ENCODE measurements at regions not wholly inside any gene's neighbourhood (a gene's known extent, or its start where the extent isn't known, plus 50 kb on each side); places are given as distances from the start of the nearest gene placed in this dataset.

DNA sequence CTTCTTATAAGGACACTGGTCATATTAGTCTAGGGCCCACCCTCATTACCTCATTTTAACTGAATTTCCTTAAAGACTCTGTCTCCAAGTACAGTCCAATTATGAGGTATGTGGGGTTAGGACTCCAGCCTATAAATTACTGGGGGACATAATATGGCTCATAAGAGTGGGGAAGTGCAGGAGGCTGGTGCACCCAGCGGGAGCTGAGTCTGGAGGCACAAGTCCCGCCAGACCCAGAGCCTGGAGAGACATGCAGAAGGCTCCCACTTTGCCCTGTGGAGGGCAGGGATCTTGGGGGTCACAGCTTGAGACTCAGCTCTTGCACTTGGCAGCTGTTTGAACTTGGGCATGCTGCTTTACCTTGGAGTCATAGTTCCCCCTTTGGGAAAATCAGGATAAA lies 250.4 kb downstream of the RHOU start:
- FAIRE-seq: no peak
- DNase-seq (ENCODE audit: insufficient read length, low spot score): no peak

DNA sequence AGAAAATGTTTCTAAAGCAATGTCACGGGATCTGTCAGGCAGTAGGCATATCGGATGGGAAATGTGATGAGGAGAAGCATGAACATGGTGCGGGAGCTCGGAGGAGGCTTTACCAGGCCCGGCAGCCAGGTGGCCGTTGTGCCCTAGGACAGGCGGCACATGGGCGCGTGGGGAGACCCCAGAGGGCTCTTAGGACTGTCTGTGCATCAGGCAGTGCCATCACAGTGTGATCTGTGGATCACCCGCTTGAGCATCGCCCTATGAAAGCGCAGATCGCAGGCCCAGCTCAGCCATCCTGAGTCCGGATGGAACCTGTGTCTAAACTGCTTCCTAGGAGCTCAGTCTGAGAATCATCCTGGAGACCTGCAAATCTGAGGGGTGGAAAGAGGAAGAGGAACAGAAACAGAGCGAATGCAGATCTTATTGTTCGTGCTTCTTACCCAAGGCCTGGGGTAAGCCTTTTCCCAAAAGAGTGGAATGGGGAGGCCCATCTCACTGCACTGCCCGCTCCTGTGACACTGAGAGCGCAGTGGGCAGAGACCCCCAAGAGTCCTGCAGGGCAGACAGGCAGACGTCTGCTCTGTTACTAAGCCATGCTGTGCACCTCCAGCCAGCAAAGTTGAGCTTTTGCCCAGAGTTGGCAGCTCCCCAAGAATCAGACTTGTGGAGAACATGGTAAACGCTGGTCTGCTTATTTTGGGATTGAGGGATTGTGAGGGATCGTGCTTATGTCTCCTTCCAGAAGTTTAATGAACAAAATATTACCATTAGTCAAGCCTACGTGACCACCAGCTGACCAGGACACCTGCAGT lies 251.0 kb downstream of the RHOU start:
- DNase-seq (ENCODE audit: insufficient read length, low spot score) (no peak), FAIRE-seq (no peak)

DNA sequence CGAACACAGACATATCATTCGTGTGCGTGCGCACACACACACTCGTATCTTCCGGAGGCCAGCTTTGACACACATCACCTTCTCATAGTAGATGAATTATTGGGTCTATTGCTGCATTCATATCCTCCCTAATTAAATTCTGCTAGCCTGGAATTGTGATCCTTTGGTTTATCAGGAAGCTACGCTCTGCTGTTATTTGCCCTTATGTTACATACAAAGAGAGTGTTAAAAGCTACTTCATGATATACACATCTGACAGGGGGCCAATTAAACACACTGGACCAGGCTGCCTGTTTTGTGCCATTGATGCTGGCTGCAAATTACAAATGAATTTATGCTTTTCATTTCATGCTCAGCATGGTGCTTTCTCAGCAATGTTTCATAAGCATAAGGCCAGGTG lies 252.0 kb downstream of the RHOU start:
- FAIRE-seq (no peak), DNase-seq (ENCODE audit: insufficient read length, low spot score) (no peak)

DNA sequence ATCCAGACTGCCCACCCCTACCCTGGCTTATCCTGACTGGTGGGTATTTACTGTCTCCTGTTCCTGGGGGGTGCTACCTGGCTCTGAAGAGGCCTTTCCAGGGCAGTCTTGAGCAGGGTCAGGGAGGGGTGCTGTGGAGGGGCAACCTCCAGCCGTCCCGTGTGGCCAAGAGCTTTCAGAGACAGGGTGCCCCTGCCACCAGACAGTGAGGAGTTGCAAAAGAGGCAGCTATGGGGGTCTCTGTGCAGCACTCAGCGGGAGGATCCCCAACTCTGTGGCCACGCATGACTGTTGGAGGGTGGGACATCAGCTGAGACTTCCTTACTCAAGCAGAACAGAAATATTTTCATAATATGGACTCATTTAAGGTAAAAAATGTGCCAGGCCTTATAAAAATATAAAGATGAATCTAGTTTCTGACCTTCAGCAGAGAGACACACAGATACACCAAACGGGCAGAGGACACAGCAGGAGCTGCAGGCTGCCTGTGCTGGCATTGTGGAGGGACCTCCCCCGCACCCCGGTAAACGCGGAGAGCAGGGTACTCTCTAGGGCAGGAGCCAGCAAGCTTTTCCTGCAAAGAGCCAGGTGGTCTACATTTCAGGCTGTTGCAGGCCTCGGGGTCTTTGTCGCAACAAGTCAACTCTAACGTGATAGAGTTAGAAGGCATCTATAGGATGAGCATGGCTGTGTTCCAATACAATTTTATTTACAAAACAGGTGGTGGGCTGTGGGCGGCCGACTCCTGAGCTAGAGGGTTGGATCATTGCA lies 252.6 kb downstream of the RHOU start:
- DNase-seq (ENCODE audit: insufficient read length, low spot score): no peak
- FAIRE-seq: no peak

DNA sequence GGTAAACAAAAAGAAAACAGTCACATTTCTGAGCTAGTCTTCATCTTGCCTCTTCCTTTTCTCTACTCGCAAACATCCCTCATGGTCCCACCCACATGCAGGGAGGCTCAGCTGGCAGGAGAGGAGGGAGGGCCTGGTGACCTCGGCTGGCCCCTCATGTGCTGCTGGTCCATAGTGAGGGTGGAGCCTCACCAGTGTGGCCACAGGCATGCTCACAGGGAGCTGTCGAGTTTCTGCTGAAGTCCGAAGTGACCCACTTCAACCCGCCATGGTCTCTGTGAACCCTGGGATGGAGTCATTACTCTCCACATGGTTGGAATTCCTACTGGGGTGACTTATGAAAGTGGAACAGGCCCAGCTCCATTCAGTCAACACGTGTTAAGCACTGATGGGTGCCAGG lies 253.4 kb downstream of the RHOU start:
- no peak for FAIRE-seq
- no peak for DNase-seq (ENCODE audit: insufficient read length, low spot score)

DNA sequence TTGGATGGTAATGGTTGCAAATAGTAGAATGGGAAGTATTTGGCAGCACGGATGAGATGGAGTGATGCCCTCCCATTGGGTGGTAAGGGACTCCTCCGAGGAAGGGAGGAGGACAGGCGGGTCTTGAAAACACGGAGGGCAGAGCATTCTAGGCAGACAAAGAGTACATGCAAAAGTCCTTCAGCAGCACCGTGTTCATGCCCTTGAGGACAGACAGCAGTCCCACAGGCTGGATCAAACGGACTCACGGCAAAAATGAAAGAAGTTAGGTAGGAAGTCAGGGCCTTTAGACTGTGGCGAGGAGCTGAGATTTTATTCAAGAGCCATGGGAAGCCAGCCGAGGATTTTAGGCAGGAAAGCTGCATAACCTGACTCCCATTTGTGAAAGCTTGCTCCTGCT lies 253.9 kb downstream of the RHOU start:
- FAIRE-seq (no peak), DNase-seq (ENCODE audit: insufficient read length, low spot score) (no peak)

DNA sequence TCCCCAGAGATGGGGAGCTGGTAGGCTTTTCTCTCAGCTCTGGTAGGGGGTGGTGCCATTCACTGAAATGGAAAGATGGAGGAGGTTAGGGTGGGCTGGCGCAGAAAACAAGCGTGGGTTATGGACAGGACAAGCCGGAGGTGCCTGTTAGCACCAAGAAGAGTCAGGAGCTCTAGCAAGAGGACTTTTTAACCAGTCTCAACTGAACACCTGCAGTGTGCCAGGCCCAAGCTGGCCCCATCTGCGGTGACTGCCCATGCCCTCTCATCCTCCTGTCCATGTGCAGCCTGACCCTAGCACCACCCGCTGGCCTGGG lies 254.4 kb downstream of the RHOU start:
- DNase-seq (ENCODE audit: insufficient read length, low spot score) (no peak), FAIRE-seq (no peak)

DNA sequence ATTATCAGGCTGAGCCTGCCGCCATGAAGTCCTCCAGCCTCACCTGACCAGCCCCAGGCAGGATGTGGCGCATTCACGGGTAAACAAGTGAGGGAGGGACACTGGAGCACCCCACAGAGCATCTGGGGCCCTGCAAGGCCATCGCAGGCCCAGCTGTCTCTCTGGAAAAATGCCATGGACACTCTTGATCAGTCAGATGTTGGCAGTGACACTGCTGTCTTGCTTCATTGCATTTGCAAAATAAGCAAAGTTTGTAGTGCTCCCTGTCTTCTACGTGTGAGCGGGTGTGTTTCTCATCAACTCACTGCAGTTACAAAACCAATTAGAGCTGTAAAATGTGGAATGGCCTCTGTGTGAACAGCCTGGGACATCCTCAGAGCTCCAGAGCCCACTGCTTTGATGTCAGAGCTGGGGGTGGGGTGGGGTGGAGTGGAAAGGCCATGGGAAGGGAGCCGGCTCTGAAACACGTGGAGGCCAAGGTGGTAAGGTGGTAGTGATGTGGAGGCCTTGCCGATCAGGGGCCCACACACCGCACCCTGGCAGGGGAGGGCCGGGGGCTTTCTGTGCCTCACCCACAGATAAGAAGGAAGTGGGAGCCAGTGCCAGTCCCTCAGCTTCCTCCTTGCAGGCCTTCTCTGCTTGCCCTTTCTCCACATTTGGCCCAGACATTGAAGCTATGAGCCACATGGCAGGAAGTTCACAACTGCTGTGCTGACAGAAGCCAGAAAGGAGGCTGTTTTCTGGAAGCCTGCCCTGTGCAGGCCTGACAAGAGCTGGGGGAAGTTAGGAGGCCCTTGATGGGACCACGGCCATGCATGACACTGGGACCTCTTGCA lies 254.9 kb downstream of the RHOU start:
- DNase-seq (ENCODE audit: insufficient read length, low spot score): no peak

DNA sequence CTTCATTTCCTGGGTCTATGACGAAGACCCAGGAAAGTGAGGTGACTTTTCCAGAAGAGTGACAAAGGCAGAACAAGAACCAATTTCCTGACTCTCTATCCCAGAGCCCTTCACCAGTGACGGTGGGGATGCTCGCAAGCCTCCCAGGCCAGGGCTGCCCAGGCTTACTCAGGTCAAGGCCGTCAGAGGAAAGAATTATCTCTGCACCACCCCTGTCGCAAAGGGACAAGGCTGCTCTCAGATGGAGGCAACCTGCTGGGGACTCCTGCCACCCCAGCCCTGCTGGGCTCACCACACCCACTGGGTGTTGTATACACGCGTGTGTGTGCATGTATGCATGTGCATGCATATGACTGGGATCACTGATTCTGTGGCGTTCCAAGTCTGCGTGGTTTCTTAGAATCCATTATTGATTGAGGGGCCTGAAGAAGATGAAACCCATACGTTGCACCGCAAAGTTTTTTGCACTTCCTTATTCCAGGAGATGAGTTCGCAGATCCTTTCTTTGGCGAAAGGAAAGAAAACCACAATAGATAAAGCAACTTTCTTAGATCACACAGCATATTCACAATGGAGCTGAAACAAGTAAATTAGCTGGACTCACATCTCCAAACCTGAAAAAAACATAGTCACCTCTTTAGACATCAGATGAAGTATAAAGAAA lies 255.8 kb downstream of the RHOU start:
- DNase-seq (ENCODE audit: insufficient read length, low spot score): no peak
- FAIRE-seq: no peak

More for the DNA sequence above, 254.9 kb downstream of the RHOU start:
- no peak for FAIRE-seq

DNA sequence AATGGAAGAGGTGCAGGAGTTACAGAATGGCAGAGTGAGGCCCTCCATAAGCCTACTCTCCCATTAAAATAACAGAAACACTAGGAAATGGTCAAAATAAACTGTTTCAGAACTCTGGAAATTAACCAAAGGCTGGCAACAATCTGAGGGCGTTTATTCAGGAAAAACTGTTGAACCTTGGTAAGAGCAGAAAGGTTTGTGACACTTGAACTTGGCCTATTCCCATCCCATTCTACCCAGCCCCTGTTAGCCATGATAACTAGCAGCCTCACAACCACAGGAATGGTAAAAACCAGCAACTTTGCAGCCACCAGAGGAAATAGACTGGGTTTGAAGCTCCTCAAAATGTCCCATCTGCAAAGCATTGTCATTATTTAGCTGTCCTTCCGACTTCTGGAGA lies 256.8 kb downstream of the RHOU start:
- DNase-seq (ENCODE audit: insufficient read length, low spot score) (no peak), FAIRE-seq (no peak)

DNA sequence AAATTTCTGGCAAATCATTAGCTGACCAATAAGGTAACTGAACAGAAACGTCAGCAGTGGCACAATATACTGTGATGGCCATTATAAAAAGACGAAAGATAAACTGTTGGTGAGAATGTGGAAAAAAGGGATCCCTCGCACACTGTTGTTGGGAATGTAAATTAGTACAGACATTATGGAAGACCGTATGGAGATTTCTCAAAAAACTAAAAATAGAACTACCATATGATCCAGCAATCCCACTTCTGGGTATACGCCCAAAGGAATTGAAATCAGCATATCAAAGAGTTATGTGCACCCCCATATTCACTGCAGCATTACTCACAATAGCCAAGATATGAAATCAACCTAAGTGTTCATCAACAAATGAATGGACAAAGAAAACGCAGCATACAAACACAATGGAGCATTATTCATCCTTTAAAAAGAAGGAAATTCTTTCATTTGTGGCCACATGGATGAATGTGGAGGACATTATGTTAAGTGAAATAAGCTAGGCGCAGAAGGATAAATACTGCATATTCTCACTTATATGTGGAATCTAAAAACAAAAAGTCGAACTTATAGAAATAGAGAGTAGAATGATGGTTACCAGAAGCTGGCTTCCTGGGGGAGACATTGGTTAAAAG lies 257.7 kb downstream of the RHOU start:
- no peak for DNase-seq (ENCODE audit: insufficient read length, low spot score)
- no peak for FAIRE-seq

DNA sequence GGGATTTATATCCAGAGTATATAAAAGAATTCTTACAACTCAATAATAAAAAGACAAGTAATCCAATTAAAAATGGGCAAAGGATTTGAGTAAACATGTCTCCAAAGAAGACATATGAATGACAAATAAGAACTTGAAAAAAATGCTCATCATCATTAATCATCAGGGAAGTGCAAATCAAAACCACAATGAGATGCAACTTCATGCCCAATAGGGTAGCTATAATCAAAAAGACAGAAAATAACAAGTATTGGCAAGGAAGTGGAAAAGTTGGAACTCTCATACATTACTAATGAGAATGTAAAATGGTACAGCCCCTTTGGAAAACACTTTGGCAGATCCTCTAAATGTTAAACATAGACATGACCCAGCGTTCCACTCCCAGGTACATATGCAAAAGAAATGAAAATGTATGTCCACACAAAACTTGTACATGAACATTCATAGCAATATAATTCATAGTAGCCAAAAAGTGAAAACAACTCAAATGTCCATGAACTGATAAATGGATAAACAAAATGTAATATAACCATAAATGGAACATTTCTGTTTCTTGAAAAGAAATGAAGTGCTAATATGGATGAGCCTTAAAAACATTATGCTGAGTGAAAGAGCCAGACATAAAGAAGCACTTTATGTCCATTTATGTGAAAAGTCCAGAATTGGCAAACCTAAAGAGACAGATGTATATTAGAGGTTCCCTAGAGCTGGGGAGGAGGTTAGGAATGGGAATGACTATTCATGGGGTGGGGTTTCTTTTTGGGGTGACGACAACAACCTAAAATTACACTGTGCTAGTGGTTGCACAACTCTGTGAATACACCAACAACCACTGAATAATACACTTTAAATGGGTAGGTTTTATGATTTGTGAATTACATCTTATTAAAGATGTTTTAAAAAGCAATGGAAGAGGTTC lies 259.7 kb downstream of the RHOU start:
- FAIRE-seq: no peak
- no peak for DNase-seq (ENCODE audit: insufficient read length, low spot score)

DNA sequence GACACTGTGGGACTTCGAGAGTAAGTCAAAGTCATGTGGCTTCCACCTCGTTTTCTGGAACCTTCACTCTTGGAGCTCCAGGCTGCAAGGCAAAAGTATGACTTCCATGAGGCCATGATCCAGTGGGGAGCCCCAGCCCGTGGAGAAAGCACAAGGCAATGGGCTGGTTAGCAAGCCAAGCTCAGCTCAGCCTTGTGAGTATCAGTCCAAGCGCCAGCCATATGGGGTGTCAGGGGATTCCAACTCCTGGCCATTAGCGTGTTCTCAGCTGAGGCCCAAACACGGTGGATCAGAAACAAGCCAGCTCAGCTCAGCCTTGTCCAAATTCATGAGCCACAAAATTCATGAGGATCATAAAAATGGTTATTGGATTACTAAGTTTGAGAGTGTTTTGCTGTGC lies 261.0 kb downstream of the RHOU start:
- FAIRE-seq: no peak
- DNase-seq (ENCODE audit: insufficient read length, low spot score): no peak

DNA sequence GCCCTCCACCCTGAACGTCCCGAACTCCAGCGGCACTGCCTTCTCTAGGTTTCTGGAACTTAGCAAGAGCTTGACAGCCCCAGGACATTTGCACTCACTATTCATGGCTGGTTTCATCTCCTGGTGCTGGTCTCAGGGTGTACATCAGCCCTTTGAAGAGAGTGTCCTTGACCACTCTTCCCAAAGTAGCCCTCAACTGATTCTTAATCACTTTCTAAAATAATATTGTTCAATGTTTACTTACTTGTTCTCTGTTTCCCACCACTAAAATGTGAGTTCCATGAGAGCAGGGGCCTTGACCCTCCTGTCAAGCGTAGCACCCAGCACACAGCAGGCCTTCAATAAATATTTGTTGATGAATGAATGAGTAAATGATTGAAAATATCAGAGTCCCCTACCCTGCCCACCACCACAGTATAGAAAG lies 262.5 kb downstream of the RHOU start:
- no peak for FAIRE-seq

DNA sequence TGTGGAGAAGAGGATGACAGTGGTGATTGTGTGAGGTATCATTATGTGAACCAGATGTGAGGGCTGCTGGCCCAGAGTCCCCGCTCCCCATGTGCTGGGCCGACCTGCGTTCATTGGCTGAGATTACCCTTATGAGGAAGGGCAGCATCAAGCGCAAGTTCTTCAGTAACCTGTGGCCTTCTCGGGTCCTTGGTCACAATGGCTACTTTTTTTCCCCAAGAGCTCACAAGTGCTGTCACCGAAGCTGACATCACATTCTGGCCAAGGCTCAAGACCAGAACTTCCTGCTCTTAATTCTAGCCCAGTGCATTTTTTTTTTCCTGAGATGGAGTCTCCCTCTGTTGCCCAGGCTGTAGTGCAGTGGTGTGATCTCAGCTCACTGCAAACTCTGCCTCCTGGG lies 262.9 kb downstream of the RHOU start:
- no peak for DNase-seq (ENCODE audit: insufficient read length, low spot score)
- no peak for FAIRE-seq

More for the DNA sequence above, 262.5 kb downstream of the RHOU start:
- no peak for DNase-seq (ENCODE audit: insufficient read length, low spot score)

DNA sequence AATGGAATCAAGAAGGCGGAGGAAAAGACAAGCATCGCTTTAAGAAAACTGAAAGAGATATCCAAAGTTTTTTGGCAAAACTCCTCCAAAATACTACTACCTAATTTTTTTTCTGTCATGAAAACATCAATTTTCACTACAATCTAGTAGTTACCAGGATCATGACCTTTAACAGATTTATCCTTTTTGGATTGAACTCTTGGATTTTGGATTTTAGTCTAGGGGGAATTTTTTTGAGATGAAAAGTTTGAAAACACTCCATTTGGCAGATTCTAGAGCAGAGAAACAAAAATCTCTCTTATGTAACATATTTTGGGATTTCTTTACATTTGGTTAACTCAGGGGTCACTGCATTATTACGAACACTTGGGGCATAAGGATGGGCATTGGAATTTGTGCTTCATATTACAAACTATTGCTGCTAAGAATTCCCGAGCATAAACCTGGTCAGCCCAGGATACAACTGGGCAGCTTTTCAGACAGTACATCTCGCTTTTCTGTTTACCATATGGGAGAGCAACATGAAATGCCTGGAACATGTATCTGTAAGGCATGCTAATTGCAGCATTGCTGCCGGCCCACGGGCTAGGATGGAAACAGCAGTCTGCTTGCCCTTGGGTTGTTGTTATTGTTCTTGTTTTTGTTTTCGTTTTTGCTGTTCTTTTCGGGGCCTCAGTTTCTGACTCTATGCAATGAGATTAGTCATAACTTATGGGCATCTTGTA lies 264.3 kb downstream of the RHOU start:
- FAIRE-seq (no peak), DNase-seq (ENCODE audit: insufficient read length, low spot score) (no peak)

DNA sequence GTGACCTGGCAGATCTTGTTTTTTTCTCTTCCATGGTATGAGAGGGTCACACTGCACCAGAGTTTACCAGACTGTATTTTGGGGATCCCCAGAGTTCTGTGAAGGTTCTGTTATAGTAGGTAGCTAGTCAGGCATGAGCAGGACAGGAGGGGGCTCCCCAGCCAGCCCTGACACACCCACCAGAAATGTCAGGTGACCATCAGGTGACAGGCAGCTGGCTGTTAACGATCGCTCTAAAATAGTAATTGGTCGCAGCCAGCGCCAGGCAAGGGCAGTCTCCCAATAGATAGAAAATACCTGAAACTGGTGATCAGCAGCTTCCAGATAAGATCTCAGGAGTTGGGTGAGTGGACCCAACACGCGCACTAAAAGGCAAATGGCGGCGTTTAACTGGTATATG lies 264.9 kb downstream of the RHOU start:
- no peak for FAIRE-seq
- DNase-seq (ENCODE audit: insufficient read length, low spot score): no peak

DNA sequence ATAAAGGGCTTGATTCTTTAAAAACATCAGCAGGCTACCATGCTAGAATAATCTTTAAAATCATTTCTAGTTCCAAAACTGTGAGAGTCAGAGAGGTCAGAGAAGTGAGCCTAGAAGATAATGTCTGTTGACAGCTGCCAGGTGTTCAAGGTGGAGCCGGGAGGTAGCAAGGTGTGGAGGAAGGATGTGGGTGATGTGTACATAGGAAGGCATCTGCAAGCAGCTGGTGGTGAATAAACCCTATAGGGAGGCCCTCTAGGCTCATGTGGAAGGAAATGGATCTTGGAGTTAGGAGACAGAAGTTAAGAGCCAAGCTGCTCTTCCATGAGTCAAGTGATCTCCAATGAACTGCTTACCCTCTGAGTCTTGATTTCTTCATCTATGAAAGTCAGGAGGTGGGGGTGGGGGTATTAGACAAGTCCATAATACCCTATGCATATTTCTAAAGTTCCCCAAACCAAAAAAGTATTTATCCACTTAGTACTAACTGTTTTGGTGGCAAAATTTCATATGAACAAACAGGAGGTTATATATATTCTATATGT lies 266.3 kb downstream of the RHOU start:
- FAIRE-seq (no peak), DNase-seq (ENCODE audit: insufficient read length, low spot score) (no peak)

DNA sequence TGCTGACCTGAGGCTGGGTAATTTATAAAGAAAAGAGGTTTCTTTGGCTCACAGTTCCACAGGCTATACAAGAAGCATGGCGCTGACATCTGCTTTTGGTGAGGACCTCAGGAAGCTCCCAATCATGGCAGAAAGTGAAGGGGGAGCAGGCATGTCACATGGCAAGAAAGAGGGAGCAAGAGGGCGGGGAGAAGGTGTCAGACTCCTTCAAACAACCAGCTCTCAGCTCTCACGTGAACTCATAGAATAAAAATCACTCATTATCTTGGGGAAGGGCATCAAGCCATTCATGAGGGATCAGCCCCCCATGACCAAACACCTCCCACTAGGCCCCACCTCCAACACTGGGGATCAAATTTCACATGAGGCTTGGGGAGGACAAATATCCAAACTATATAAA lies 266.8 kb downstream of the RHOU start:
- FAIRE-seq (no peak), DNase-seq (ENCODE audit: insufficient read length, low spot score) (no peak)

Measured in GM19239 (cell line).